A673 (cell line): ENCODE measurements at regions not wholly inside any gene's neighbourhood (a gene's known extent, or its start where the extent isn't known, plus 50 kb on each side); places are given as distances from the start of the nearest gene placed in this dataset.

Experiments
- BruUV-seq: library from RNA; stranded (reverse); fragments of 400-500 nt; replicated peaks from 2 replicates; lab custom pipeline; 2021; lab: Mats Ljungman, UMichigan
- CTCF ChIA-PET: fragments of 300-600 bp; sonication (Branson Sonifier 250); formaldehyde crosslinking; loops from one replicate; lab custom pipeline; 2022; ENCODE audit warnings: antibody characterized with exemption; lab: Charles Lee
- POLR2A ChIA-PET: fragments of 300-600 bp; sonication (Branson Sonifier 250); formaldehyde crosslinking; loops from one replicate; lab custom pipeline; 2022; ENCODE audit warnings: antibody characterized with exemption; ENCODE audit not compliant: low non-redundant PET; lab: Charles Lee
- DNase-seq: peaks from one replicate; pipeline ENCODE4 v3.0.0-alpha.2; 2015; ENCODE audit warnings: low spot score
- H3K27ac ChIP-seq: fragments of 200-600 bp; sonication (generic); 2 replicates; pipeline ENCODE4 v1.5.1; 2016; ENCODE audit warnings: mixed run types, low read depth, mild to moderate bottlenecking, mixed read lengths, antibody characterized with exemption, low read length; ENCODE audit not compliant: poor library complexity, severe bottlenecking
- H3K27me3 ChIP-seq: fragments of 200-600 bp; sonication (generic); replicated peaks from 2 replicates; pipeline ENCODE4 v1.6.1; 2017; ENCODE audit warnings: mixed run types, low read depth, mild to moderate bottlenecking, mixed read lengths, antibody characterized with exemption, low read length; ENCODE audit not compliant: insufficient read depth, poor library complexity
- H3K36me3 ChIP-seq: fragments of 200-600 bp; sonication (generic); 2 replicates; pipeline ENCODE4 v1.6.1; 2016; ENCODE audit warnings: mixed run types, mild to moderate bottlenecking, mixed read lengths, antibody characterized with exemption, low read length; ENCODE audit not compliant: insufficient read depth, poor library complexity, severe bottlenecking
- H3K4me1 ChIP-seq: fragments of 200-600 bp; sonication (generic); 2 replicates; pipeline ENCODE4 v1.6.1; 2017; ENCODE audit warnings: mixed run types, mild to moderate bottlenecking, mixed read lengths, antibody characterized with exemption, low read length; ENCODE audit not compliant: insufficient read depth, poor library complexity, severe bottlenecking
- H3K4me3 ChIP-seq: fragments of 200-600 bp; sonication (generic); 2 replicates; pipeline ENCODE4 v1.5.1; 2016; ENCODE audit warnings: low read depth, mixed run types, mild to moderate bottlenecking, mixed read lengths, low read length; ENCODE audit not compliant: poor library complexity, severe bottlenecking
- H3K9me3 ChIP-seq: fragments of 200-600 bp; sonication (generic); 2 replicates; pipeline ENCODE4 v1.6.1; 2016; ENCODE audit warnings: mixed run types, low read depth, mild to moderate bottlenecking, mixed read lengths, antibody characterized with exemption, low read length; ENCODE audit not compliant: poor library complexity, severe bottlenecking
- EZH2 ChIP-seq: fragments of 200-600 bp; sonication (generic); IDR thresholded peaks from 2 replicates; pipeline ENCODE4 v1.6.1; 2017; ENCODE audit warnings: borderline replicate concordance, low read depth, mild to moderate bottlenecking, mixed read lengths, antibody characterized with exemption, low read length; ENCODE audit not compliant: poor library complexity, severe bottlenecking
- intact Hi-C: fragments of 100-400 bp; cut with micrococcal nuclease; formaldehyde crosslinking; loops from one replicate; pipeline ENCODE4 v1.10.0; 2022; ENCODE audit not compliant: unreplicated experiment
- TF ChIP-seq, protein P1 (sequence below): fragments of 300-800, 200-600 bp; sonication (generic); conservative IDR thresholded peaks from 2 replicates; pipeline ENCODE4 v1.5.1; 2017; ENCODE audit warnings: low read depth, mild to moderate bottlenecking, antibody characterized with exemption, low read length, moderate library complexity, mixed read lengths

DNA sequence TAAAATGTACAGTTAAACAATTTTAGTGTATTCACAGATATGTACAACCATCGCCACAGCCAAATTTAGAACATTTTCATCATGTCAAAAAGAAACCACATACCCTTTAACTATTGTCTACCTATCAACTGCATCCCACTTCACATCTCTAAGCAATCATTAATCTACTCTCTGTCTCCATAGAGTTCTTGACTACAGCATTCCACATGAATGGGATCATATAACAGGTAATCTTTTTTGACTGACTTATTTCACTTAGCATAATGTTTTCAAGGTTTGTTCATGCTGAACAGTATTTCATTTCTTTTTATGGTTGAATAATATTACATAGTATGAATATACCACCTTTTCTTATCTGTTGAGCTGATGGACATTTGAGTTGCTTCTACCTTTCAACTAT lies 281.4 kb upstream of the EDA2R start:
- no peaks in the 10 kb centered on the region for H3K27me3 ChIP-seq
- intact Hi-C loops: no loop called here
- TF ChIP-seq EZH2: no peak
- TF ChIP-seq, protein P1, sequence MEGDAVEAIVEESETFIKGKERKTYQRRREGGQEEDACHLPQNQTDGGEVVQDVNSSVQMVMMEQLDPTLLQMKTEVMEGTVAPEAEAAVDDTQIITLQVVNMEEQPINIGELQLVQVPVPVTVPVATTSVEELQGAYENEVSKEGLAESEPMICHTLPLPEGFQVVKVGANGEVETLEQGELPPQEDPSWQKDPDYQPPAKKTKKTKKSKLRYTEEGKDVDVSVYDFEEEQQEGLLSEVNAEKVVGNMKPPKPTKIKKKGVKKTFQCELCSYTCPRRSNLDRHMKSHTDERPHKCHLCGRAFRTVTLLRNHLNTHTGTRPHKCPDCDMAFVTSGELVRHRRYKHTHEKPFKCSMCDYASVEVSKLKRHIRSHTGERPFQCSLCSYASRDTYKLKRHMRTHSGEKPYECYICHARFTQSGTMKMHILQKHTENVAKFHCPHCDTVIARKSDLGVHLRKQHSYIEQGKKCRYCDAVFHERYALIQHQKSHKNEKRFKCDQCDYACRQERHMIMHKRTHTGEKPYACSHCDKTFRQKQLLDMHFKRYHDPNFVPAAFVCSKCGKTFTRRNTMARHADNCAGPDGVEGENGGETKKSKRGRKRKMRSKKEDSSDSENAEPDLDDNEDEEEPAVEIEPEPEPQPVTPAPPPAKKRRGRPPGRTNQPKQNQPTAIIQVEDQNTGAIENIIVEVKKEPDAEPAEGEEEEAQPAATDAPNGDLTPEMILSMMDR: no peak
- peaks cover 20% of the 10 kb centered on the region for H3K9me3 ChIP-seq
- ChIA-PET POLR2A (no interaction called here), CTCF (no interaction called here)
- H3K27ac ChIP-seq: no peak overlapping the region
- BruUV-seq: no TSS peak
- no peak overlapping the region for H3K4me3 ChIP-seq
- H3K4me1 ChIP-seq: no peaks in the 10 kb centered on the region
- no peaks in the 10 kb centered on the region for H3K36me3 ChIP-seq
- DNase-seq: no peak

DNA sequence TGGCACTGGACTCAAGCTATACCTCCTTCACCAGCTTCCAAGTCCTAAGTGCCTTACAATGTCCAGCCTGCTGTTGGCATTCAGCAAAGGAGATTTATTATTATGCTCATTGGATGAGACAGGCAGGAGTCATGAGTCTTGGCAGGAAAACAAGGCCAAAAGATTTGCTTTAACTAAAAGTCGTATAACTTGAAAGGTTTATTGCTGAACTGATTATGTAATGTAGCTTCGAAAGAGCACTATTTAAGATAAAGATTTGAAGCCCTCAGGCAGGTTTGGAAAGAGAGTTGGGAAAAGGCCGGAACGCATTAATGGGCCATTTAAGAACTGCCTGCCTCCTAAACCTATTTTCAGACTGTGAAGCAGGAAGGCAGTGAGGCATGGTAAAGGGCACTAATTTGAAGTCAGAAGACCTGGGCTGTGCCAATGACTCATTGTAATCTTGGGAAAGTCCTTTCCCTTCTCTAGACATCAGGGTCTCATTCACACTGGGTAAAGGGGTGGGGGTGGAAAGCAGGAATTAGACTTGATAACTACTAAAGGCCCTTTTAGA lies 280.5 kb upstream of the EDA2R start:
- Histone ChIP-seq H3K4me3 (no peak overlapping the region), H3K36me3 (no peaks in the 10 kb centered on the region), H3K4me1 (no peaks in the 10 kb centered on the region), H3K9me3 (peaks cover 19% of the 10 kb centered on the region), H3K27ac (no peak overlapping the region), H3K27me3 (no peaks in the 10 kb centered on the region)
- DNase-seq: no peak
- POLR2A ChIA-PET: no interaction called here
- intact Hi-C loops: no loop called here
- CTCF ChIA-PET: no interaction called here
- TF ChIP-seq, protein P1: no peak
- no peak for TF ChIP-seq EZH2
- no TSS peak for BruUV-seq

DNA sequence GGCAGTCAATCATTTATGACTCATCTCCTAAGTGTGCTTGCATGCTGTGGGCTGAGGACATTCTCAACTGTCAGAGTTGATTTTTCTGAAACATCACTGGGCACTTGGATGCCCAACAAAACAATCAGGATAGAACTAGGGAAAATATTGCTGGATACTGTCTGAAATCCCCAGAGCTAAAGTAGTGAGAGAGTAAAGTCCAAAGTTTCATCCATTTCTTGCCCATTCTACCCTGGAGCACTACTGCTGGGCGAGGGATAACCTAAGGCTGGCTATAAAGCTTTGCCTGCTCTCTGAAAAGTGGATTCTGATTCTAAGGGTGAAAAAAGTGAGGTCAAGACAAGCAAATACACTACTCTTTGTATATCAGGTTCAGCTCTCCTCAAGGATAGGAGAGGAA lies 279.6 kb upstream of the EDA2R start:
- Histone ChIP-seq H3K27me3 (no peaks in the 10 kb centered on the region), H3K4me1 (no peaks in the 10 kb centered on the region), H3K36me3 (no peaks in the 10 kb centered on the region), H3K9me3 (peaks cover 15% of the 10 kb centered on the region), H3K4me3 (no peak overlapping the region), H3K27ac (no peak overlapping the region)
- no peak for DNase-seq
- TF ChIP-seq, protein P1: no peak
- no peak for TF ChIP-seq EZH2
- POLR2A ChIA-PET: no interaction called here
- CTCF ChIA-PET: no interaction called here
- intact Hi-C loops: no loop called here
- BruUV-seq: no TSS peak
